Neural cell (in vitro differentiated cells): ENCODE measurements at regions not wholly inside any gene's neighbourhood (a gene's known extent, or its start where the extent isn't known, plus 50 kb on each side); places are given as distances from the start of the nearest gene placed in this dataset.

Experiments
- H2AFZ ChIP-seq: fragments of 200-600, 300-800 bp; sonication (generic), shearing (Covaris generic); 2 replicates; pipeline ENCODE4 v1.6.0; 2014; ENCODE audit warnings: low read depth, mild to moderate bottlenecking, antibody characterized with exemption, low read length, moderate library complexity
- H3F3A ChIP-seq: fragments of 200-600 bp; shearing (Covaris generic); 2 replicates; pipeline ENCODE4 v1.6.1; 2016; ENCODE audit warnings: mild to moderate bottlenecking, moderate library complexity, mixed read lengths, antibody characterized with exemption, low read length; ENCODE audit not compliant: insufficient read depth, poor library complexity, severe bottlenecking
- H3K27ac ChIP-seq: fragments of 200-600, 300-800 bp; sonication (generic), shearing (Covaris generic); 2 replicates; pipeline ENCODE4 v1.5.1; 2014; ENCODE audit warnings: mild to moderate bottlenecking, low read length, moderate library complexity
- H3K27me3 ChIP-seq: fragments of 300-800, 200-600 bp; sonication (generic), shearing (Covaris generic); 2 replicates; pipeline ENCODE4 v1.6.0; 2014; ENCODE audit warnings: mild to moderate bottlenecking, low read depth, low read length, moderate library complexity; ENCODE audit not compliant: insufficient read depth
- H3K36me3 ChIP-seq: fragments of 300-800, 200-600 bp; sonication (generic), shearing (Covaris generic); 2 replicates; pipeline ENCODE4 v1.5.1; 2014; ENCODE audit warnings: mild to moderate bottlenecking, antibody characterized with exemption, low read length, moderate library complexity; ENCODE audit not compliant: insufficient read depth
- H3K4me2 ChIP-seq: fragments of 300-800, 200-600 bp; sonication (generic), shearing (Covaris generic); 2 replicates; pipeline ENCODE4 v1.6.0; 2014; ENCODE audit warnings: mild to moderate bottlenecking, low read length
- H3K4me3 ChIP-seq: fragments of 300-800, 200-600 bp; sonication (generic), shearing (Covaris generic); 2 replicates; pipeline ENCODE4 v1.5.1; 2014; ENCODE audit warnings: mild to moderate bottlenecking, low read length, moderate library complexity
- H3K79me2 ChIP-seq: fragments of 200-600 bp; shearing (Covaris generic); replicated peaks from 2 replicates; pipeline ENCODE4 v1.6.0; 2014; ENCODE audit warnings: mild to moderate bottlenecking, low read length, moderate library complexity; ENCODE audit not compliant: insufficient read depth
- H3K9ac ChIP-seq: fragments of 300-800, 200-600 bp; sonication (generic), shearing (Covaris generic); 2 replicates; pipeline ENCODE4 v1.6.1; 2016; ENCODE audit warnings: mild to moderate bottlenecking, low read length, mixed read lengths
- H3K9me2 ChIP-seq: fragments of 200-600 bp; shearing (Covaris generic); 2 replicates; pipeline ENCODE4 v1.6.1; 2016; ENCODE audit warnings: mild to moderate bottlenecking, low read length, mixed read lengths; ENCODE audit not compliant: insufficient read depth
- H3K9me3 ChIP-seq: fragments of 200-600, 300-800 bp; sonication (generic), shearing (Covaris generic); 2 replicates; pipeline ENCODE4 v1.6.1; 2016; ENCODE audit warnings: mild to moderate bottlenecking, mixed run types, low read length, moderate library complexity, mixed read lengths
- H4K20me1 ChIP-seq: fragments of 200-600 bp; shearing (Covaris generic); 2 replicates; pipeline ENCODE4 v1.6.1; 2016; ENCODE audit warnings: mild to moderate bottlenecking, mixed run types; ENCODE audit not compliant: insufficient read depth
- CTCF ChIP-seq: fragments of 450-650 bp; IDR thresholded peaks from 2 replicates; pipeline ENCODE4 v1.5.1; 2014; ENCODE audit warnings: antibody characterized with exemption, mild to moderate bottlenecking, moderate library complexity; ENCODE audit not compliant: poor library complexity, severe bottlenecking
- EP300 ChIP-seq: fragments of 450-650 bp; conservative IDR thresholded peaks from 2 replicates; pipeline ENCODE4 v1.6.1; 2014; ENCODE audit warnings: antibody characterized with exemption, mild to moderate bottlenecking, moderate library complexity; ENCODE audit not compliant: poor library complexity, severe bottlenecking
- EZH2 ChIP-seq: fragments of 200-600, 300-800 bp; shearing (Covaris generic), sonication (generic); IDR thresholded peaks from 2 replicates; pipeline ENCODE4 v1.6.1; 2014; ENCODE audit warnings: antibody characterized with exemption, low read length, borderline replicate concordance, mild to moderate bottlenecking; ENCODE audit not compliant: insufficient read depth, poor library complexity, severe bottlenecking
- POLR2AphosphoS5 ChIP-seq: IDR thresholded peaks from 2 replicates; pipeline ENCODE4 v1.6.1; 2012
- RAD21 ChIP-seq: fragments of 450-650 bp; conservative IDR thresholded peaks from 2 replicates; pipeline ENCODE4 v1.6.1; 2014; ENCODE audit warnings: antibody characterized with exemption, mild to moderate bottlenecking, moderate library complexity
- REST ChIP-seq: IDR thresholded peaks from 2 replicates; pipeline ENCODE4 v1.6.1; 2012; ENCODE audit warnings: borderline replicate concordance
- SMC3 ChIP-seq: fragments of 450-650 bp; conservative IDR thresholded peaks from 2 replicates; pipeline ENCODE4 v1.6.1; 2014; ENCODE audit warnings: antibody characterized with exemption, mild to moderate bottlenecking, moderate library complexity; ENCODE audit not compliant: poor library complexity
- TAF1 ChIP-seq: IDR thresholded peaks from 2 replicates; pipeline ENCODE4 v1.6.1; 2012; ENCODE audit warnings: low read depth

GRCh38 chr7:84746353-84746752, 440.5 kb downstream of the SEMA3D start:
- Histone ChIP-seq H3F3A (no peaks in the 10 kb centered on the region), H3K9me2 (no peaks in the 10 kb centered on the region), H3K27ac (no peak overlapping the region), H3K9ac (no peak overlapping the region), H3K27me3 (no peaks in the 10 kb centered on the region), H3K4me3 (no peak overlapping the region), H3K4me2 (no peak overlapping the region), H2AFZ (no peak overlapping the region), H3K79me2 (no peaks in the 10 kb centered on the region), H3K36me3 (no peaks in the 10 kb centered on the region), H3K9me3 (no peaks in the 10 kb centered on the region), H4K20me1 (no peaks in the 10 kb centered on the region)
- TF ChIP-seq EZH2 (no peak), EP300 (no peak), POLR2AphosphoS5 (no peak), RAD21 (no peak), CTCF (no peak), REST (no peak)

- Histone ChIP-seq H3K4me3 (no peak overlapping the region), H2AFZ (no peak overlapping the region), H3K27me3 (no peaks in the 10 kb centered on the region), H3F3A (no peaks in the 10 kb centered on the region), H3K27ac (no peak overlapping the region), H3K9me2 (no peaks in the 10 kb centered on the region), H3K36me3 (no peaks in the 10 kb centered on the region), H3K9me3 (no peaks in the 10 kb centered on the region), H4K20me1 (no peaks in the 10 kb centered on the region), H3K79me2 (no peaks in the 10 kb centered on the region), H3K9ac (no peak overlapping the region), H3K4me2 (no peak overlapping the region)
- TF ChIP-seq EZH2 (no peak), EP300 (no peak), RAD21 (no peak), CTCF (no peak), SMC3 (no peak), TAF1 (no peak)
Measured at GRCh38 chr7:84744385-84744784, 442.5 kb downstream of the SEMA3D start.
